Activated B cell treated with CpG ODN at 0.5 μM for 24 hours (primary cell): ENCODE measurements at regions not wholly inside any gene's neighbourhood (a gene's known extent, or its start where the extent isn't known, plus 50 kb on each side); places are given as distances from the start of the nearest gene placed in this dataset.
"Not testable (repeated sequence)": the region's sequence is repeated elsewhere in the genome, so short reads cannot be mapped to it uniquely, and the experiment has no call there.

ENCODE experiments used
- ATAC-seq: fragments of 200-7000 bp; cut with Tn5 transposase; one replicate; pipeline ENCODE4 v1.10.0; 2021; ENCODE audit warnings: low read depth, mild to moderate bottlenecking, moderate library complexity
- CTCF ChIA-PET: fragments of 350-600 bp; sonication (Branson Sonifier 250); formaldehyde crosslinking; loops from one replicate; lab custom pipeline; 2021; ENCODE audit warnings: antibody characterized with exemption; lab: Charles Lee
- POLR2A ChIA-PET: fragments of 350-600 bp; sonication (Branson Sonifier 250); formaldehyde crosslinking; loops from one replicate; lab custom pipeline; 2021; ENCODE audit warnings: antibody characterized with exemption; lab: Charles Lee
- DNase-seq: peaks from one replicate; pipeline ENCODE4 v3.0.0; 2022
- H3K27ac Mint-ChIP-seq: one replicate; pipeline ENCODE4 v1.8.0; 2020; ENCODE audit warnings: mixed read lengths
- H3K27me3 Mint-ChIP-seq: one replicate; pipeline ENCODE4 v1.8.0; 2021; ENCODE audit warnings: mixed read lengths
- H3K36me3 Mint-ChIP-seq: one replicate; pipeline ENCODE4 v1.8.0; 2021; ENCODE audit warnings: low read depth, mixed read lengths
- H3K4me1 Mint-ChIP-seq: one replicate; pipeline ENCODE4 v1.8.0; 2021; ENCODE audit warnings: mixed read lengths
- H3K4me3 Mint-ChIP-seq: one replicate; pipeline ENCODE4 v1.8.0; 2020; ENCODE audit warnings: mild to moderate bottlenecking, mixed read lengths
- H3K9me3 Mint-ChIP-seq: one replicate; pipeline ENCODE4 v1.8.0; 2020; ENCODE audit warnings: mixed read lengths
- CTCF ChIP-seq: fragments of 200-600 bp; IDR thresholded peaks from one replicate; pipeline ENCODE4 v1.8.0; 2022; ENCODE audit warnings: antibody characterized with exemption, mild to moderate bottlenecking
- intact Hi-C: fragments of 100-400 bp; cut with micrococcal nuclease; formaldehyde crosslinking; loops from one replicate; pipeline ENCODE4 v1.15.1; 2024

GRCh38 chr12:71385155-71385554 is 54.4 kb upstream of the LGR5 start:
- CTCF ChIA-PET, result no interaction called here
- H3K4me3 Mint-ChIP-seq, result no peak overlapping the region
- no peaks in the 10 kb centered on the region for H3K4me1 Mint-ChIP-seq
- POLR2A ChIA-PET, result no interaction called here
- peaks cover 8% of the 10 kb centered on the region for H3K27me3 Mint-ChIP-seq
- no peaks in the 10 kb centered on the region for H3K9me3 Mint-ChIP-seq
- DNase-seq (no peak), ATAC-seq (no peak)
- no peak overlapping the region for H3K27ac Mint-ChIP-seq
- no peaks in the 10 kb centered on the region for H3K36me3 Mint-ChIP-seq
- intact Hi-C loops, result no loop called here
- no peak for TF ChIP-seq CTCF

- DNase-seq, H3K4me3 Mint-ChIP-seq, H3K27me3 Mint-ChIP-seq, H3K4me1 Mint-ChIP-seq, ATAC-seq, POLR2A ChIA-PET, CTCF ChIA-PET, intact Hi-C loops, H3K9me3 Mint-ChIP-seq, H3K36me3 Mint-ChIP-seq, H3K27ac Mint-ChIP-seq: not testable (repeated sequence)
Measured at GRCh38 chr12:71376711-71377355, 62.8 kb upstream of the LGR5 start.

- H3K4me1 Mint-ChIP-seq, result no peaks in the 10 kb centered on the region
- ChIA-PET POLR2A (no interaction called here), CTCF (no interaction called here)
- ATAC-seq (no peak), DNase-seq (no peak)
- no peaks in the 10 kb centered on the region for H3K36me3 Mint-ChIP-seq
- peaks cover 2% of the 10 kb centered on the region for H3K27me3 Mint-ChIP-seq
- H3K9me3 Mint-ChIP-seq, result peaks cover 2% of the 10 kb centered on the region
- no peak for TF ChIP-seq CTCF
- H3K4me3 Mint-ChIP-seq, result no peak overlapping the region
- intact Hi-C loops, result no loop called here
- no peak overlapping the region for H3K27ac Mint-ChIP-seq
Measured at GRCh38 chr12:71371122-71371521, 68.5 kb upstream of the LGR5 start.

- Mint-ChIP-seq H3K27me3 (no peaks in the 10 kb centered on the region), H3K4me3 (no peak overlapping the region), H3K27ac (no peak overlapping the region), H3K9me3 (peaks cover 22% of the 10 kb centered on the region), H3K36me3 (no peaks in the 10 kb centered on the region), H3K4me1 (no peaks in the 10 kb centered on the region)
- CTCF ChIA-PET, result no interaction called here
- DNase-seq (no peak), ATAC-seq (no peak)
- POLR2A ChIA-PET, result no interaction called here
- no peak for TF ChIP-seq CTCF
- intact Hi-C loops, result no loop called here
Measured at GRCh38 chr12:71360013-71360412, 79.6 kb upstream of the LGR5 start.

GRCh38 chr12:71356569-71356968 is 83.0 kb upstream of the LGR5 start:
- ChIA-PET CTCF (no interaction called here), POLR2A (no interaction called here)
- Mint-ChIP-seq H3K27me3 (peaks cover 3% of the 10 kb centered on the region), H3K4me1 (no peaks in the 10 kb centered on the region), H3K9me3 (peaks cover 18% of the 10 kb centered on the region), H3K27ac (no peak overlapping the region), H3K36me3 (no peaks in the 10 kb centered on the region), H3K4me3 (no peak overlapping the region)
- no peak for TF ChIP-seq CTCF
- DNase-seq, result no peak
- intact Hi-C loops, result no loop called here
- ATAC-seq, result no peak

- ChIA-PET CTCF (no interaction called here), POLR2A (no interaction called here)
- ATAC-seq, result no peak
- Mint-ChIP-seq H3K4me3 (no peak overlapping the region), H3K36me3 (no peaks in the 10 kb centered on the region), H3K9me3 (peaks cover 7% of the 10 kb centered on the region), H3K27me3 (peaks cover 3% of the 10 kb centered on the region), H3K27ac (no peak overlapping the region), H3K4me1 (no peaks in the 10 kb centered on the region)
- no peak for DNase-seq
- intact Hi-C loops, result no loop called here
- no peak for TF ChIP-seq CTCF
Measured at GRCh38 chr12:71354871-71355270, 84.7 kb upstream of the LGR5 start.
